ENCODE measurements at regions not wholly inside any gene's neighbourhood (a gene's known extent, or its start where the extent isn't known, plus 50 kb on each side); places are given as distances from the start of the nearest gene placed in this dataset.

GRCh38 chr14:49489341-49489740 is 96.8 kb downstream of the RPS29 start:
- TF ChIP-seq CTCF (conservative IDR thresholded peaks at IDR 0.05 in 1 of 2, IDR thresholded peaks at IDR 0.05 in 1 of 2; ENCODE audit: extremely low read depth in 1 of 2, insufficient read depth in 1 of 2, low read depth in 1 of 2, low read length in 2 of 2) = no peak
- TF ChIP-seq EZH2 (IDR thresholded peaks at IDR 0.05; ENCODE audit: borderline replicate concordance, low read length) = no peak

All from mammary epithelial cell (primary cell).